WTC11 (cell line): ENCODE measurements at regions not wholly inside any gene's neighbourhood (a gene's known extent, or its start where the extent isn't known, plus 50 kb on each side); places are given as distances from the start of the nearest gene placed in this dataset.

Experiments used
- ATAC-seq: fragments of 200-7000 bp; cut with Tn5 transposase; 2 replicates; pipeline ENCODE4 v1.10.0; 2021; ENCODE audit warnings: mild to moderate bottlenecking, moderate library complexity
- CTCF ChIA-PET: fragments of 300-600 bp; sonication (Branson Sonifier 250); formaldehyde crosslinking; loops from one replicate; lab custom pipeline; 2021; ENCODE audit warnings: antibody characterized with exemption; lab: Charles Lee
- POLR2A ChIA-PET: fragments of 350-600 bp; sonication (Branson Sonifier 250); formaldehyde crosslinking; loops from one replicate; lab custom pipeline; 2021; ENCODE audit warnings: antibody characterized with exemption; lab: Charles Lee
- DNase-seq: peaks from one replicate; pipeline ENCODE4 v3.0.0; 2021; ENCODE audit warnings: low spot score
- H3K27ac Mint-ChIP-seq: 2 replicates; pipeline ENCODE4 v1.8.0; 2021; ENCODE audit warnings: mixed read lengths
- H3K27me3 Mint-ChIP-seq: 2 replicates; pipeline ENCODE4 v1.8.0; 2021; ENCODE audit warnings: low read depth, mild to moderate bottlenecking, moderate library complexity, mixed read lengths
- H3K36me3 Mint-ChIP-seq: 2 replicates; pipeline ENCODE4 v1.8.0; 2021; ENCODE audit warnings: mixed read lengths
- H3K4me1 Mint-ChIP-seq: 2 replicates; pipeline ENCODE4 v1.8.0; 2022; ENCODE audit warnings: mixed read lengths
- H3K4me3 Mint-ChIP-seq: 2 replicates; pipeline ENCODE4 v1.8.0; 2021; ENCODE audit warnings: mild to moderate bottlenecking, moderate library complexity, mixed read lengths
- H3K9me3 Mint-ChIP-seq: 2 replicates; pipeline ENCODE4 v1.8.0; 2021; ENCODE audit warnings: mixed read lengths
- CREM ChIP-seq: sonication (generic); formaldehyde crosslinking; IDR thresholded peaks from 2 replicates; pipeline ENCODE4 v1.8.1; 2022; ENCODE audit warnings: mild to moderate bottlenecking, missing genetic modification reagents, moderate library complexity
- E2F1 ChIP-seq: sonication (generic); formaldehyde crosslinking; IDR thresholded peaks from 2 replicates; pipeline ENCODE4 v1.8.0; 2022; ENCODE audit warnings: mild to moderate bottlenecking, missing genetic modification reagents
- EMX1 ChIP-seq: fragments of 250-450 bp; sonication (Bioruptor Pico); IDR thresholded peaks from 2 replicates; pipeline ENCODE4 v1.8.0; 2021; ENCODE audit warnings: mild to moderate bottlenecking
- FOXP1 ChIP-seq: sonication (generic); formaldehyde crosslinking; IDR thresholded peaks from 2 replicates; pipeline ENCODE4 v1.8.0; 2022; ENCODE audit warnings: missing genetic modification reagents, mild to moderate bottlenecking, moderate library complexity, borderline replicate concordance
- FOXP4 ChIP-seq: sonication (generic); formaldehyde crosslinking; IDR thresholded peaks from 2 replicates; pipeline ENCODE4 v1.8.0; 2022; ENCODE audit warnings: mild to moderate bottlenecking, missing genetic modification reagents
- GRHL2 ChIP-seq: fragments of 250-450 bp; sonication (Bioruptor Pico); IDR thresholded peaks from 2 replicates; pipeline ENCODE4 v1.8.0; 2022; ENCODE audit warnings: mild to moderate bottlenecking, moderate library complexity; ENCODE audit not compliant: insufficient replicate concordance, severe bottlenecking
- IRF2 ChIP-seq: sonication (generic); formaldehyde crosslinking; IDR thresholded peaks from 2 replicates; pipeline ENCODE4 v1.8.0; 2022; ENCODE audit warnings: low read depth, missing genetic modification reagents, borderline replicate concordance
- KAT7 ChIP-seq: sonication (generic); formaldehyde crosslinking; IDR thresholded peaks from 2 replicates; pipeline ENCODE4 v1.8.1; 2023; ENCODE audit warnings: missing genetic modification reagents, mild to moderate bottlenecking, borderline replicate concordance
- MXD4 ChIP-seq: fragments of 250-450 bp; sonication (Bioruptor Pico); IDR thresholded peaks from 2 replicates; pipeline ENCODE4 v1.8.0; 2021; ENCODE audit warnings: mild to moderate bottlenecking, moderate library complexity, borderline replicate concordance
- MYBL2 ChIP-seq: sonication (generic); formaldehyde crosslinking; IDR thresholded peaks from 2 replicates; pipeline ENCODE4 v1.8.1; 2023; ENCODE audit warnings: mild to moderate bottlenecking, moderate library complexity, missing genetic modification reagents
- SMAD3 ChIP-seq: sonication (generic); formaldehyde crosslinking; IDR thresholded peaks from 2 replicates; pipeline ENCODE4 v1.8.0; 2022; ENCODE audit warnings: missing genetic modification reagents, mild to moderate bottlenecking, borderline replicate concordance
- SOX15 ChIP-seq: fragments of 250-450 bp; sonication (Bioruptor Pico); IDR thresholded peaks from 2 replicates; pipeline ENCODE4 v1.9.0; 2021; ENCODE audit warnings: mild to moderate bottlenecking
- SP1 ChIP-seq: sonication (generic); formaldehyde crosslinking; conservative IDR thresholded peaks from 2 replicates; pipeline ENCODE4 v1.8.1; 2022; ENCODE audit warnings: missing genetic modification reagents
- ZBTB21 ChIP-seq: sonication (generic); formaldehyde crosslinking; IDR thresholded peaks from 2 replicates; pipeline ENCODE4 v1.8.1; 2023; ENCODE audit warnings: mild to moderate bottlenecking, missing genetic modification reagents, borderline replicate concordance
- ZMAT4 ChIP-seq: fragments of 250-450 bp; sonication (Bioruptor Pico); IDR thresholded peaks from 2 replicates; pipeline ENCODE4 v1.9.0; 2021; ENCODE audit warnings: mild to moderate bottlenecking
- ZNF138 ChIP-seq: sonication (generic); formaldehyde crosslinking; conservative IDR thresholded peaks from 2 replicates; pipeline ENCODE4 v1.8.1; 2022; ENCODE audit warnings: mild to moderate bottlenecking, moderate library complexity, missing genetic modification reagents
- ZNF219 ChIP-seq: sonication (generic); formaldehyde crosslinking; IDR thresholded peaks from 2 replicates; pipeline ENCODE4 v1.8.0; 2023; ENCODE audit warnings: missing genetic modification reagents, mild to moderate bottlenecking, borderline replicate concordance
- ZNF232 ChIP-seq: sonication (generic); formaldehyde crosslinking; IDR thresholded peaks from 2 replicates; pipeline ENCODE4 v1.8.0; 2022; ENCODE audit warnings: mild to moderate bottlenecking, missing genetic modification reagents
- ZNF423 ChIP-seq: fragments of 250-450 bp; sonication (Bioruptor Pico); IDR thresholded peaks from 2 replicates; pipeline ENCODE4 v2.1.2; 2022; ENCODE audit warnings: mild to moderate bottlenecking, moderate library complexity
- ZSCAN18 ChIP-seq: fragments of 250-450 bp; sonication (Bioruptor Pico); IDR thresholded peaks from 2 replicates; pipeline ENCODE4 v2.1.2; 2022; ENCODE audit warnings: mild to moderate bottlenecking, moderate library complexity
- TF ChIP-seq, protein P1 (sequence below): sonication (generic); formaldehyde crosslinking; IDR thresholded peaks from 2 replicates; pipeline ENCODE4 v1.8.0; 2022; ENCODE audit warnings: mild to moderate bottlenecking, missing genetic modification reagents
- TF ChIP-seq, protein P2 (sequence below): sonication (generic); formaldehyde crosslinking; IDR thresholded peaks from 2 replicates; pipeline ENCODE4 v1.8.0; 2023; ENCODE audit warnings: missing genetic modification reagents
- TF ChIP-seq, protein P3 (sequence below): sonication (generic); formaldehyde crosslinking; IDR thresholded peaks from 2 replicates; pipeline ENCODE4 v1.8.0; 2023; ENCODE audit warnings: mild to moderate bottlenecking, missing genetic modification reagents

- ChIA-PET POLR2A (no interaction called here), CTCF (interaction anchor here (1.0 kb wide), 1 partner anchor 132 kb away, joined by 3 read pairs; no protein-coding TSS in a partner anchor)
- Mint-ChIP-seq H3K36me3 (peaks cover 27% of the 10 kb centered on the region), H3K27me3 (no peaks in the 10 kb centered on the region), H3K9me3 (peaks cover 44% of the 10 kb centered on the region), H3K4me3 (no peak overlapping the region), H3K27ac (no peak overlapping the region), H3K4me1 (no peaks in the 10 kb centered on the region)
- DNase-seq (no peak), ATAC-seq (no peak)
- TF ChIP-seq ZNF219 (CRISPR knock-in tag) (no peak), E2F1 (CRISPR knock-in tag) (no peak), FOXP4 (CRISPR knock-in tag) (no peak), GRHL2 (CRISPR knock-in tag) (no peak), MYBL2 (CRISPR knock-in tag) (no peak), MXD4 (CRISPR knock-in tag) (no peak)
- TF ChIP-seq, protein P1, sequence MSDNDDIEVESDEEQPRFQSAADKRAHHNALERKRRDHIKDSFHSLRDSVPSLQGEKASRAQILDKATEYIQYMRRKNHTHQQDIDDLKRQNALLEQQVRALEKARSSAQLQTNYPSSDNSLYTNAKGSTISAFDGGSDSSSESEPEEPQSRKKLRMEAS (CRISPR knock-in tag) = no peak
- TF ChIP-seq, protein P2, sequence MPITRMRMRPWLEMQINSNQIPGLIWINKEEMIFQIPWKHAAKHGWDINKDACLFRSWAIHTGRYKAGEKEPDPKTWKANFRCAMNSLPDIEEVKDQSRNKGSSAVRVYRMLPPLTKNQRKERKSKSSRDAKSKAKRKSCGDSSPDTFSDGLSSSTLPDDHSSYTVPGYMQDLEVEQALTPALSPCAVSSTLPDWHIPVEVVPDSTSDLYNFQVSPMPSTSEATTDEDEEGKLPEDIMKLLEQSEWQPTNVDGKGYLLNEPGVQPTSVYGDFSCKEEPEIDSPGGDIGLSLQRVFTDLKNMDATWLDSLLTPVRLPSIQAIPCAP (CRISPR knock-in tag) = no peak
These were observed 247.9 kb upstream of the VLDLR start for GRCh38 chr9:2373648-2374047.

DNA sequence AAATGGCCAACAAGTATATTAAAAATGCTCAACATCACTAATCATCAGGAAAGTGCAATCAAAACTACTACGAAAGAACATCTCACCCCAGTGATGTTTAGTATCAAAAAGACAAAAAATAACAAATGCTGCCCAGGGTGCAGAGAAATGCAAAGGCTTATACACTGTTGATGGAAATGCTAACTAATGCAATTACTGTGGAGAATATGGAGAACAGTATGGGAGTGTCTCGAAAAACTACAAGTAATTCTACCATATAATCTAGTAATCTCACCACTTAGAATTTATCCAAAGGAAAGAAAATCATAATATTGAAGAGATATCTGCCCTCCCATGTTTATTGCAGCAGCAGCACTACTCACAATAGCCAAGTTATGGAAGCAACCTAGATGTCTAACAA, 246.5 kb upstream of the VLDLR start:
- H3K4me1 Mint-ChIP-seq = no peaks in the 10 kb centered on the region
- DNase-seq (no peak), ATAC-seq (no peak)
- H3K27ac Mint-ChIP-seq = no peak overlapping the region
- TF ChIP-seq, protein P1 (CRISPR knock-in tag) = no peak
- no peak for TF ChIP-seq SP1
- no peak for TF ChIP-seq ZNF232
- TF ChIP-seq, protein P3, sequence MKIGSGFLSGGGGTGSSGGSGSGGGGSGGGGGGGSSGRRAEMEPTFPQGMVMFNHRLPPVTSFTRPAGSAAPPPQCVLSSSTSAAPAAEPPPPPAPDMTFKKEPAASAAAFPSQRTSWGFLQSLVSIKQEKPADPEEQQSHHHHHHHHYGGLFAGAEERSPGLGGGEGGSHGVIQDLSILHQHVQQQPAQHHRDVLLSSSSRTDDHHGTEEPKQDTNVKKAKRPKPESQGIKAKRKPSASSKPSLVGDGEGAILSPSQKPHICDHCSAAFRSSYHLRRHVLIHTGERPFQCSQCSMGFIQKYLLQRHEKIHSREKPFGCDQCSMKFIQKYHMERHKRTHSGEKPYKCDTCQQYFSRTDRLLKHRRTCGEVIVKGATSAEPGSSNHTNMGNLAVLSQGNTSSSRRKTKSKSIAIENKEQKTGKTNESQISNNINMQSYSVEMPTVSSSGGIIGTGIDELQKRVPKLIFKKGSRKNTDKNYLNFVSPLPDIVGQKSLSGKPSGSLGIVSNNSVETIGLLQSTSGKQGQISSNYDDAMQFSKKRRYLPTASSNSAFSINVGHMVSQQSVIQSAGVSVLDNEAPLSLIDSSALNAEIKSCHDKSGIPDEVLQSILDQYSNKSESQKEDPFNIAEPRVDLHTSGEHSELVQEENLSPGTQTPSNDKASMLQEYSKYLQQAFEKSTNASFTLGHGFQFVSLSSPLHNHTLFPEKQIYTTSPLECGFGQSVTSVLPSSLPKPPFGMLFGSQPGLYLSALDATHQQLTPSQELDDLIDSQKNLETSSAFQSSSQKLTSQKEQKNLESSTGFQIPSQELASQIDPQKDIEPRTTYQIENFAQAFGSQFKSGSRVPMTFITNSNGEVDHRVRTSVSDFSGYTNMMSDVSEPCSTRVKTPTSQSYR = no peak
- H3K27me3 Mint-ChIP-seq = no peaks in the 10 kb centered on the region
- H3K9me3 Mint-ChIP-seq = peaks cover 54% of the 10 kb centered on the region
- POLR2A ChIA-PET = no interaction called here
- H3K4me3 Mint-ChIP-seq = no peak overlapping the region
- CTCF ChIA-PET = no interaction called here
- peaks cover 27% of the 10 kb centered on the region for H3K36me3 Mint-ChIP-seq

DNA sequence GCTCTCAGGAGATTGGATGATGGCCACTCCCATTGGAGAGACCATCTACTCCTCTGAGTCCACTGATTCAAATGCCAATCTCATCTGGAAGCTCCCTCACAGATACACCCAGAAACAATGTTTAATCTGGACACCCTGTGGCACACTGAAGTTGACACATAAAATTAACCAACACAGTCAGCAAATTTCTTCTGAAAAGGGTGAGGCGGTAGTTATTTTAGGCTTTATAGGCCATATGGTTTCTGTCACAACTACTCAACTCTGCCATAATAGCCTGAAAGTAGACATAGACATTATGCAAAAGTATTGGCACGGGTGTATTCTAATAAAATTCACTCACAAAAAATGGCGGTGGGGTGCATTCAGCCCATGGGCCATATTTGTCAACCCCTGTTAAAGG, 244.5 kb upstream of the VLDLR start:
- CTCF ChIA-PET = interaction anchor here (1.6 kb wide), 1 partner anchor 9 kb away, joined by 4 read pairs; no protein-coding TSS in a partner anchor
- Mint-ChIP-seq H3K9me3 (peaks cover 54% of the 10 kb centered on the region), H3K4me3 (no peak overlapping the region), H3K36me3 (peaks cover 27% of the 10 kb centered on the region), H3K4me1 (no peaks in the 10 kb centered on the region), H3K27me3 (no peaks in the 10 kb centered on the region), H3K27ac (no peak overlapping the region)
- ATAC-seq (no peak), DNase-seq (no peak)
- POLR2A ChIA-PET = no interaction called here
- TF ChIP-seq FOXP1 (CRISPR knock-in tag) = no peak
- TF ChIP-seq SMAD3 (CRISPR knock-in tag) = no peak
- no peak for TF ChIP-seq SOX15 (CRISPR knock-in tag)
- no peak for TF ChIP-seq ZMAT4
- TF ChIP-seq EMX1 (CRISPR knock-in tag) = no peak
- TF ChIP-seq KAT7 = no peak
- no peak for TF ChIP-seq IRF2 (CRISPR knock-in tag)
- no peak for TF ChIP-seq CREM (CRISPR knock-in tag)
- TF ChIP-seq ZNF138 (CRISPR knock-in tag) = no peak
- no peak for TF ChIP-seq ZBTB21 (CRISPR knock-in tag)
- no peak for TF ChIP-seq ZNF423 (CRISPR knock-in tag)
- TF ChIP-seq, protein P1 (CRISPR knock-in tag) = no peak
- no peak for TF ChIP-seq ZSCAN18 (CRISPR knock-in tag)
